Mesothelial cell of epicardium (in vitro differentiated cells): ENCODE measurements at regions not wholly inside any gene's neighbourhood (a gene's known extent, or its start where the extent isn't known, plus 50 kb on each side); places are given as distances from the start of the nearest gene placed in this dataset.

ENCODE experiments used
- DNase-seq, 2 experiments: peaks; one replicate each; pipeline ENCODE4 v3.0.0; 2021; ENCODE audit warnings: low spot score in 2 of 2; ENCODE audit not compliant: unreplicated experiment in 2 of 2
- H3K27ac Mint-ChIP-seq: 2 replicates; pipeline ENCODE4 v1.8.0; 2021; ENCODE audit warnings: mixed read lengths
- H3K27me3 Mint-ChIP-seq: 2 replicates; pipeline ENCODE4 v1.8.0; 2021; ENCODE audit warnings: low read depth, mixed read lengths
- H3K36me3 Mint-ChIP-seq: 2 replicates; pipeline ENCODE4 v1.8.0; 2021; ENCODE audit warnings: mixed read lengths
- H3K4me1 Mint-ChIP-seq: 2 replicates; pipeline ENCODE4 v1.8.0; 2021; ENCODE audit warnings: mixed read lengths
- H3K4me3 Mint-ChIP-seq: 2 replicates; pipeline ENCODE4 v1.8.0; 2021; ENCODE audit warnings: mild to moderate bottlenecking, moderate library complexity, mixed read lengths
- H3K9me3 Mint-ChIP-seq: 2 replicates; pipeline ENCODE4 v1.8.0; 2021; ENCODE audit warnings: mixed read lengths
- TF ChIP-seq, protein P1 (sequence below): fragments of 200-600 bp; sonication (generic); IDR thresholded peaks from one replicate; pipeline ENCODE4 v1.5.0; 2021; ENCODE audit warnings: antibody characterized with exemption; ENCODE audit not compliant: unreplicated experiment

DNA sequence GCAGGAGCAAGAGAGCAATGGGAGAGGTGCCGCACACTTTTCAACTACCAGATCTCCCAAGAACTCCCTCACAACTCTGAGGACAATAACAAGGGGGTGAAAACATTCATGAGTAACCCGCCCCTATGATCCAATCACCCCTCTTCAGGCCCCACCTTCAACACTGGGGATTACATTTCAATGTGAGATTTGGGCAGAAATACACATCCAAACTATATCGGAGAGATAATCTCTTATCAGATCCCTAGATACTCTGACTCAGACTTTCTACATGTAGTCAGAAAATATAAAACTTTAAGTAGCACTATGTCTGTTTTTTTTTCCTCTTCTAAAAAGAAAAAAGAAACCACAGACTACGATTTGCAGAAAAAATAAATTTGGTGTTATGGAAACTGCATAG is 1595.9 kb upstream of the NUDT12 start:
- Mint-ChIP-seq H3K27ac (no peak overlapping the region), H3K9me3 (peaks cover 20% of the 10 kb centered on the region), H3K4me3 (no peak overlapping the region), H3K36me3 (no peaks in the 10 kb centered on the region), H3K27me3 (no peaks in the 10 kb centered on the region), H3K4me1 (no peaks in the 10 kb centered on the region)
- TF ChIP-seq, protein P1, sequence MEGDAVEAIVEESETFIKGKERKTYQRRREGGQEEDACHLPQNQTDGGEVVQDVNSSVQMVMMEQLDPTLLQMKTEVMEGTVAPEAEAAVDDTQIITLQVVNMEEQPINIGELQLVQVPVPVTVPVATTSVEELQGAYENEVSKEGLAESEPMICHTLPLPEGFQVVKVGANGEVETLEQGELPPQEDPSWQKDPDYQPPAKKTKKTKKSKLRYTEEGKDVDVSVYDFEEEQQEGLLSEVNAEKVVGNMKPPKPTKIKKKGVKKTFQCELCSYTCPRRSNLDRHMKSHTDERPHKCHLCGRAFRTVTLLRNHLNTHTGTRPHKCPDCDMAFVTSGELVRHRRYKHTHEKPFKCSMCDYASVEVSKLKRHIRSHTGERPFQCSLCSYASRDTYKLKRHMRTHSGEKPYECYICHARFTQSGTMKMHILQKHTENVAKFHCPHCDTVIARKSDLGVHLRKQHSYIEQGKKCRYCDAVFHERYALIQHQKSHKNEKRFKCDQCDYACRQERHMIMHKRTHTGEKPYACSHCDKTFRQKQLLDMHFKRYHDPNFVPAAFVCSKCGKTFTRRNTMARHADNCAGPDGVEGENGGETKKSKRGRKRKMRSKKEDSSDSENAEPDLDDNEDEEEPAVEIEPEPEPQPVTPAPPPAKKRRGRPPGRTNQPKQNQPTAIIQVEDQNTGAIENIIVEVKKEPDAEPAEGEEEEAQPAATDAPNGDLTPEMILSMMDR, result no peak
- DNase-seq, result no peak

DNA sequence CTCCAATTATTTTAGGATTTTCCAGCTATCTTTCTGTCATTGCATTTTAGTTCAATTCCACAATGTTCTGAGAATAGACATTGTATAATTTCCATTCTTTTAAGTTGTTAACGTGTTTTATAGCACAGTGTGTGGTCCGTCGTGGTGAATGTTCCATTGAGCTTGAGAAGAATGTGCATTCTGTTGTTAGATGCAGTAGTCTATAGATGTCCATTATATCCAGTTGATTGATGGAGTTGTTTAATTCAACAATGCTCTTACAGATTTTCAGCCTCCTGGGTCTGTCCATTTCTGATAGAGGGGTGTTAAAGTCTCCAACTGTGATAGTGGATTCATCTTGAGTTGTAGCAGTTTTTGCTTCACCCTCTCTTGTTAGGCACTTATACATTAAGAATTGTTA is 1587.7 kb upstream of the NUDT12 start:
- H3K27me3 Mint-ChIP-seq, result no peaks in the 10 kb centered on the region
- H3K36me3 Mint-ChIP-seq, result no peaks in the 10 kb centered on the region
- TF ChIP-seq, protein P1, result no peak
- DNase-seq, result no peak
- H3K27ac Mint-ChIP-seq, result no peak overlapping the region
- peaks cover 5% of the 10 kb centered on the region for H3K9me3 Mint-ChIP-seq
- H3K4me1 Mint-ChIP-seq, result peaks cover 2% of the 10 kb centered on the region
- no peak overlapping the region for H3K4me3 Mint-ChIP-seq

DNA sequence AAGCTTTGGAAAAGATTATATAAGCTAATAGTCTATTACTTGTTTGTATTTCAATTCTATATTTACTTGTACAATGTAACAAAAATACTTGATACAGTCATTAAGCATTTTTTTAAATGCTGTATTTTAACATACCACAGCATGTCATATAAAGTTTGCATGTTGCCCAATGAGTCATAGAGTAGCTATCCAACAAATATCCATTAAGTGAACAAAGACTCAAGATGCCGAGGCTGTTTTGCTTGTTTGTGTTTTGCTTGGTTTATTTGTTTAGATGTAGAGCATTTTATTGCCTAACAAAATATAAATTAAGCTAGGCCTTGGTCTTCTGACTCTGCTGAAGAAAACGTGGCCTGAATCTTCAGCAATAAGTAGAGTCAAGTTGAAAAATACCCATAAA is 1584.3 kb upstream of the NUDT12 start:
- Mint-ChIP-seq H3K4me1 (no peaks in the 10 kb centered on the region), H3K27ac (no peak overlapping the region), H3K4me3 (no peak overlapping the region), H3K36me3 (no peaks in the 10 kb centered on the region), H3K27me3 (no peaks in the 10 kb centered on the region), H3K9me3 (no peaks in the 10 kb centered on the region)
- DNase-seq, result no peak
- TF ChIP-seq, protein P1, result no peak

DNA sequence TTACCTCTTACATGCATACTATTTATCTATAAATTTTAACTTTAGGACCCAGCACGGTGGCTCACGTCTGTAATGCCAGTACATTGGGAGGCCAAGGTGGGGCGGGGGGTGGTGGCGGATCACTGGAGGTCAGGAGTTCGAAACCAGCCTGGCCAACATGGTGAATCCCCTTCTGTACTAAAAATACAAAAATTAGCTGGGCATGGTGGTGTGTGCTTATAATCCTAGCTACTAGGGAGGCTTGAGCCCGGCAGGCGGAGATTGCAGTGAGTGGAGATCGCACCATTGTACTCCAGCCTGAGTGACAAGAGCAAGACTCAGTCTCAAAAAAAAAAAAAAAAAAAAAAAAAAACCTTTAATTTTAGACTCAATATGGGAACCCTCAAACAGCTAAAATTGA is 1582.6 kb upstream of the NUDT12 start:
- TF ChIP-seq, protein P1, result no peak
- no peak overlapping the region for H3K4me3 Mint-ChIP-seq

DNA sequence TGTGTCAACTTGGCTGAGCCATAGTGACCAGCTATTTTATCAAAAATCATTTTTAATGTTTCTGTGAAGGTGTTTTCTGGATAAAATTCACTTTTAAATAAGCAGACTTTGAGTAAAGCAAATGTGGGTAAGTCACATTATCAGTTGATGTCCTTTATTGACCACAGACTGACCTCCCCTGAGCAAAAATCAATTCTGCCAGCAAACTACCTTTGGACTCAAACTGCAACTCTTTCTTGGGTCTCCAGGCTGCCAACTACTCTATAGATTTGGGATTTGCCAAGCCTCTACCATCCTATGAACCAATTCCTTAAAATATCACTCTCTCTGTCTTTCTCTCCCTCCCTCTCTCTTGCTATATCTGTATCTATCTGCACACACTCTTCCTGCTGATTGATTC is 1571.7 kb upstream of the NUDT12 start:
- DNase-seq, result no peak
- TF ChIP-seq, protein P1, result no peak
- H3K4me1 Mint-ChIP-seq, result peaks cover 9% of the 10 kb centered on the region
- H3K9me3 Mint-ChIP-seq, result peaks cover 37% of the 10 kb centered on the region
- no peaks in the 10 kb centered on the region for H3K27me3 Mint-ChIP-seq
- no peak overlapping the region for H3K27ac Mint-ChIP-seq
- no peak overlapping the region for H3K4me3 Mint-ChIP-seq
- no peaks in the 10 kb centered on the region for H3K36me3 Mint-ChIP-seq

More for the DNA sequence above, 1582.6 kb upstream of the NUDT12 start:
- Mint-ChIP-seq H3K9me3 (no peaks in the 10 kb centered on the region), H3K4me1 (no peaks in the 10 kb centered on the region), H3K27ac (no peak overlapping the region), H3K27me3 (no peaks in the 10 kb centered on the region), H3K36me3 (no peaks in the 10 kb centered on the region)
- DNase-seq, result no peak

DNA sequence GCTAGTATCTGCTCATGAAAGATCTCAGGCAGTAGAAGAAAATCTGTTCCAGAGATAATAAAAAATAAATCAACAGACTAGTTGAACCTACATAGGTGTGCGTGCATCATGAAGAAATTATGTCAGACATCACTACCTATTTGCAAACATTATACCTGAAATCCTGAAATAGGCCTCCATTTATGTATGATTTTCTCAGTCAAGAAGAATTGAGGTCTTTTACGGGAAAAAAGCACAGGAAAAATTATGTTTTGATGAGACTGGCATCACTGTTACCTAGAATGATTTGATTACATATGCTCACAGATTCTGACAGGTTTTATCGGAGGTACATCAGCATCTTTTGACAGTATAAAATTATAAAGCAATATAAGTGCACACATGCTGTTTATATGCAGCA is 1570.5 kb upstream of the NUDT12 start:
- no peaks in the 10 kb centered on the region for H3K36me3 Mint-ChIP-seq
- no peaks in the 10 kb centered on the region for H3K27me3 Mint-ChIP-seq
- no peak overlapping the region for H3K4me3 Mint-ChIP-seq
- TF ChIP-seq, protein P1, result no peak
- DNase-seq, result no peak
- peaks cover 6% of the 10 kb centered on the region for H3K4me1 Mint-ChIP-seq
- no peak overlapping the region for H3K27ac Mint-ChIP-seq
- H3K9me3 Mint-ChIP-seq, result peaks cover 41% of the 10 kb centered on the region
